GM19452 (cell line): ENCODE measurements at regions not wholly inside any gene's neighbourhood (a gene's known extent, or its start where the extent isn't known, plus 50 kb on each side); places are given as distances from the start of the nearest gene placed in this dataset.

ENCODE experiments used
- ATAC-seq: cut with Tn5 transposase; IDR thresholded peaks from one replicate; pipeline ENCODE4 v1.9.1; 2021; ENCODE audit not compliant: unreplicated experiment

GRCh38 chr1:219676012-219676765 is 63.3 kb upstream of the ZC3H11B start:
- ATAC-seq = no peak

GRCh38 chr1:219670426-219671149 is 57.7 kb upstream of the ZC3H11B start:
- no peak for ATAC-seq

GRCh38 chr1:219669556-219669955 is 56.7 kb upstream of the ZC3H11B start:
- ATAC-seq = no peak

- ATAC-seq = no peak
Observed at GRCh38 chr1:219669042-219669441, 56.1 kb upstream of the ZC3H11B start.

GRCh38 chr1:219668446-219668845 is 55.5 kb upstream of the ZC3H11B start:
- no peak for ATAC-seq

- no peak for ATAC-seq
Observed at GRCh38 chr1:219666242-219666641, 53.3 kb upstream of the ZC3H11B start.

- ATAC-seq = no peak
Observed at GRCh38 chr1:219665089-219665488, 52.2 kb upstream of the ZC3H11B start.

GRCh38 chr1:219664310-219665029 is 51.6 kb upstream of the ZC3H11B start:
- no peak for ATAC-seq
